HG03521 (cell line): ENCODE measurements at regions not wholly inside any gene's neighbourhood (a gene's known extent, or its start where the extent isn't known, plus 50 kb on each side); places are given as distances from the start of the nearest gene placed in this dataset.
"Not testable (repeated sequence)": the region's sequence is repeated elsewhere in the genome, so short reads cannot be mapped to it uniquely, and the experiment has no call there.

ENCODE experiments used
- ATAC-seq: cut with Tn5 transposase; IDR thresholded peaks from one replicate; pipeline ENCODE4 v1.9.1; 2021; ENCODE audit warnings: mild to moderate bottlenecking, moderate library complexity; ENCODE audit not compliant: unreplicated experiment

DNA sequence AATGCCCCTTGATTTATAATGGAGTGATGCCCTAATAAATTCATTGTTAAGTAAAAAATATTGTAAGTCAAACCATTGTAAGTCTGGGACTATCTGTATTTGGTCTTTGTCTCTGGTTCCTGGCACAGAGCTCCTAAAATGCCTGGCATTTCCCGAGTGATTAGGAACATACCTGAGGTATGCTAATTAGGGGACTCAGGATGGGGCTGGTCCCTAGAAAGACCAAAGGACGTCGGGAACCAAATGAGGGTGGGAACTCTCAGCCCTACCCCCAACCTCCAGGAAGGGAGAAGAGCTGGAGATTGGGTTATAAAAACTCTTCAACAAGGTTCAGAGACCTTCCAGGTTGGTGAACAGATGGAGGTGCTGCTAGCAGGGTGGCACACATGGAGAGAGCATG is 82.6 kb upstream of the ARG1 start:
- ATAC-seq = no peak

DNA sequence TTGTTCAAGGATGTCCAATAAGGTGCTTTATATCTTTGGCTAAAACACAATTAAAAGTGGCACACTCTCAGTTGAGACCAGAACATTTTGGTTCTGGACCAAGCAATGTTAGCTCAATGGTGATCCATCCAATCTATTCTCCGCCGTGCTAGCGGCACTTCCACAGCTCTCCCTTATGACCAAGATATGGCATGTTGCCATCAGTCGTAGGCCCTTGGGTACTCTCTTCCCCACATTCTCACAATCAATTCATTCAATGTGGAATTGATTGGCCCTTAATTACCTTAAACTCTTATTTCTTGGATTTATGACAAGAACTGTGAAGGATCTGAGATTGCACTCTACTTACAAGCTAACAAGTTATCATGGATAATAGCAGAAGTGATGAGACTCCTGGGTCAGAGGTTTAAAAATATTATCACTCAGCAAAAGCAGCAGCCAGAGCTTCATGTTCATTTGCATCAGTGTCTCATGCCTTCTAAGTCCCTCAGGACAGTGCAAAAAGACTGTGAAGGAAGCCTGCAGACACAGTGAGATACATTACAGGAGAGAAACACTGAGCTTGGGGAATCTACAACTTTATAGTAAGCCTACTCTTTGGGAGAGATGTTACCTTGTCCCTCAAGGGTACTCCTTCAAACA is 80.0 kb upstream of the ARG1 start:
- no peak for ATAC-seq

DNA sequence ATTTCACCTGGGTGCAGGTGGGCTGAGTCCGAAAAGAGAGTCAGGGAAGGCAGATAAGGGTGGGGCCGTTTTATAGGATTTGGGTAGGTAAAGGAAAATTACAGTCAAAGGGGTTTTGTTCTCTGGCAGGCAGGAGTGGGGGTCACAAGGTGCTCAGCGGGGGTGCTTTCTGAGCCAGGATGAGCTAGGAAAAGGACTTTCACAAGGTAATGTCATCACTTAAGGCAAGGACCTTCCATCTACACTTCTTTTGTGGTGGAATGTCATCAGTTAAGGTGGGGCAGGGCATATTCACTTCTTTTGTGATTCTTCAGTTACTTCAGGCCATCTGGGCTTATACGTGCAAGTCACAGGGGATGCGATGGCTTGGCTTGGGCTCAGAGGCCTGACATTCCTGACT is 68.6 kb upstream of the ARG1 start:
- not testable (repeated sequence) for ATAC-seq

DNA sequence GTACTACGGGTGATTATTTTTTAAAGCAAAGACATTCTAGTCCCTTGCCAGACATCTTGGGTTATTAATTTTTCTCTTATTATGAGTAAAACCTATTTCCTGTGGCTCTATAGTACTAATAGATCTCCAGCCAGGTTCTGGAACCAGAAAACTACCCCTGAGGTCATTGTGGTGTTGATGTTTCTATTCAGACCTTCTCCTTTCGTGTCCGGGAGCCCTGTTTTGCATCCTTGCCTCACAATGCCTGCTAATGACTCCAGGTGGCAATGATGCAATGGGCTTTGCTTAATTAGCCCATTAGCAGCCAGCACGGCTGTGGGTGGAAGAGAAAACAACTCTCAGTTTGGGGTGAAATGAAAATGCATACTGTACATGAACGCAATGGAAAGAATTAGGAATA is 62.9 kb upstream of the ARG1 start:
- ATAC-seq = peak; percentile 81

DNA sequence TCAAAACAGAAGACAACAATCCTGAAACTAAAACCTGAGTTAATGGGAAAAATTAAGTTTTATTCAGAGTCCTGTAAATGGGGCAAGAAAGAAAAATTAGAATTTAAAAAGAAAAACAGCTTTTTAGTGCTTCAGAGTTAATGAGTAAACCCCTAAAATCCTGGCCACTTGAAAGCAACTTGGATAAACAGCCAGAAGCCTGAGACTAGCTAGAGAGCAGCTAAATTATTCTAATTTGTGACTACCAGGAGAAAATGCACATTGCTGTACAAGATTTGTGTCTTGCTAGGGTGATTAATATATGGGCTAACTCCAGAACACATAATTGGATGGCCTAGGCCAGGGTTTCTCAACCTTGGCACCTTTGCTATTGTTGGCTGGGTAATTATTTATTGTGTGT is 62.4 kb upstream of the ARG1 start:
- no peak for ATAC-seq

DNA sequence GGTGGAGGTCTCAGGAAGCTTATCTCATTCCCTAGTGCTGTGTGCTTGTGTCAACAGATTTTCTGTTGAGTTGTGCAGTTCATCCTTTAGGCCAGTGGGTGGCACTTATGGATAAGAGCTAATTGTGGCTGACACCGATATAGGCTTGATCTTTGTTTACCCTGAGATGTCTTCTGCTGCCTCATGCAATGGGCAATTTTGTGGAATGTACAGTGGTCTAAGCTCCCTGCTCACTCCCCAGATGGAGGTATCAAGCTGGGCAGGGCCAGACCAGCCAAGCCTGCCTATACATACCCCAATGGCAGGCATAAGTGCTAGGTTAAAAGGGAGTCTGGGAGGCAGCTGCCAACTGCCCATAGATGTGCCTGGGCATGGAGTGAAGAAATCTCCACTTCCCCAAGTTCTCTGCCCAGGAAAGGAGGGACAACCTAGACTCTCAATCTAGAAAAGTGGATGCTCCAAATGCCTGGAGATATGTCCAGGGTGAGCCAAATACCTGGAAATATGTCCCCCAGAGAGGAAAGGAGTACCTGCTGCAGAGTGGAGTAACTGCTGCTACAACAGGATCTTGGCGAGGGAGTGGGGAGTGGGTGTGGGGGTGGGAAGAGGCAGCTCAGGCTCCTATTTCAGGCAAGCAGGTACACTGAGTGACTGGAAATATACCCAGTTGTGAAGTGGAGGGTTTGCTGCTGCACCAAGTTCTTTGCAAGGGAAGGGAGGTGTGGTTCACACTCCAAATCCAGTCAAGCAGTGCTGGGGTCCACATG is 53.2 kb upstream of the ARG1 start:
- peak; percentile 99 for ATAC-seq
